ENCODE measurements at regions not wholly inside any gene's neighbourhood (a gene's known extent, or its start where the extent isn't known, plus 50 kb on each side); places are given as distances from the start of the nearest gene placed in this dataset.

DNA sequence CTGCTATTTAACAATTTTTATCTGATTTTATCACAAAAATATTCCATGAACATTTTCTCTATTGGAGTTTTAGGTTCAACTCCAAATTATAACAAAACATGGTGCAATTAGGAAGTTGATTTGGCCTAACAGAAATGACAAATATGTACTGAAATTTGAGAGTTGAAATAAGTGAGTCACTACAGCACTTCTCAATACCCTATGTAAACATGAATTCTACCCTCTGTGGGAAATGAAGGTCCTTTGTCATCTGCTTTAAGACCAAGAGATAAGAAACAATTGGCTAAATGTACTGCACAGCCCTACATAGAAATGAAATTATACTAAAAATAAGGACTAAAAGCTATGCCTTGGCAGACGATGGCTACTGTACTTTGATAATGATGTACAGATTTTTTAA, 86.2 kb upstream of the BEND6 start:
- TF ChIP-seq, protein P1, sequence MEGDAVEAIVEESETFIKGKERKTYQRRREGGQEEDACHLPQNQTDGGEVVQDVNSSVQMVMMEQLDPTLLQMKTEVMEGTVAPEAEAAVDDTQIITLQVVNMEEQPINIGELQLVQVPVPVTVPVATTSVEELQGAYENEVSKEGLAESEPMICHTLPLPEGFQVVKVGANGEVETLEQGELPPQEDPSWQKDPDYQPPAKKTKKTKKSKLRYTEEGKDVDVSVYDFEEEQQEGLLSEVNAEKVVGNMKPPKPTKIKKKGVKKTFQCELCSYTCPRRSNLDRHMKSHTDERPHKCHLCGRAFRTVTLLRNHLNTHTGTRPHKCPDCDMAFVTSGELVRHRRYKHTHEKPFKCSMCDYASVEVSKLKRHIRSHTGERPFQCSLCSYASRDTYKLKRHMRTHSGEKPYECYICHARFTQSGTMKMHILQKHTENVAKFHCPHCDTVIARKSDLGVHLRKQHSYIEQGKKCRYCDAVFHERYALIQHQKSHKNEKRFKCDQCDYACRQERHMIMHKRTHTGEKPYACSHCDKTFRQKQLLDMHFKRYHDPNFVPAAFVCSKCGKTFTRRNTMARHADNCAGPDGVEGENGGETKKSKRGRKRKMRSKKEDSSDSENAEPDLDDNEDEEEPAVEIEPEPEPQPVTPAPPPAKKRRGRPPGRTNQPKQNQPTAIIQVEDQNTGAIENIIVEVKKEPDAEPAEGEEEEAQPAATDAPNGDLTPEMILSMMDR (IDR thresholded peaks at IDR 0.05), result no peak
- no peak for TF ChIP-seq POLR2A (IDR thresholded peaks at IDR 0.05)
